H1 (cell line): ENCODE measurements at regions not wholly inside any gene's neighbourhood (a gene's known extent, or its start where the extent isn't known, plus 50 kb on each side); places are given as distances from the start of the nearest gene placed in this dataset.

Experiments
- CTCF ChIA-PET: fragments of 300-600 bp; sonication (Branson Sonifier 250); formaldehyde crosslinking; loops from one replicate; lab custom pipeline; 2021; ENCODE audit not compliant: partially characterized antibody; lab: Charles Lee
- POLR2A ChIA-PET: fragments of 300-600 bp; sonication (Branson Sonifier 250); formaldehyde crosslinking; loops from one replicate; lab custom pipeline; 2021; ENCODE audit warnings: inconsistent platforms; ENCODE audit not compliant: partially characterized antibody; lab: Charles Lee
- DNase-seq, 2 experiments: peaks; one replicate each; pipeline versions ENCODE4 v3.0.0 to v3.0.0-alpha.2; 2010 to 2022; ENCODE audit warnings: low spot score in 2 of 2, low read depth in 1 of 2, mixed read lengths in 1 of 2
- FAIRE-seq: peaks from 2 replicates; lab custom pipeline; 2011; peaks lifted over from hg19 to GRCh38; lab: Jason Lieb, UNC
- H2AFZ ChIP-seq: 2 replicates; pipeline ENCODE4 v1.8.1; 2012; ENCODE audit warnings: low read length, inconsistent platforms
- H2AK5ac ChIP-seq: 2 replicates; pipeline ENCODE4 v1.6.1; 2013; ENCODE audit warnings: low read depth, low read length
- H2BK120ac ChIP-seq: replicated peaks from 2 replicates; pipeline ENCODE3; 2013; ENCODE audit warnings: low read depth, low read length, inconsistent platforms
- H2BK12ac ChIP-seq: 2 replicates; pipeline ENCODE4 v1.6.1; 2013; ENCODE audit warnings: low read depth, low read length
- H2BK15ac ChIP-seq: 2 replicates; pipeline ENCODE4 v1.6.1; 2013; ENCODE audit warnings: low read length
- H2BK20ac ChIP-seq: 2 replicates; pipeline ENCODE4 v1.6.1; 2013; ENCODE audit warnings: low read length
- H2BK5ac ChIP-seq: 2 replicates; pipeline ENCODE4 v1.6.1; 2013; ENCODE audit warnings: low read depth, low read length
- H3K14ac ChIP-seq: 2 replicates; pipeline ENCODE4 v1.6.1; 2013; ENCODE audit warnings: inconsistent platforms; ENCODE audit not compliant: insufficient read length
- H3K18ac ChIP-seq: 2 replicates; pipeline ENCODE4 v1.6.1; 2013; ENCODE audit warnings: low read length; ENCODE audit errors: extremely low read depth
- H3K23ac ChIP-seq: 2 replicates; pipeline ENCODE4 v1.6.1; 2013; ENCODE audit warnings: inconsistent platforms; ENCODE audit not compliant: insufficient read length
- H3K23me2 ChIP-seq: 2 replicates; pipeline ENCODE4 v1.6.1; 2013; ENCODE audit warnings: low read depth, low read length
- H3K27ac ChIP-seq: 2 replicates; pipeline ENCODE4 v1.6.1; 2011; ENCODE audit warnings: low read depth, low read length, inconsistent platforms
- H3K27me3 ChIP-seq, 4 experiments: replicated peaks in 1 of 4; 1 replicate in 1 of 4; 2 replicates in 3 of 4; pipeline versions ENCODE4 v1.6.1 to v1.8.1; 2011 to 2013; ENCODE audit warnings: low read length in 3 of 4, mild to moderate bottlenecking in 3 of 4, inconsistent platforms in 2 of 4, mixed read lengths in 2 of 4, moderate library complexity in 1 of 4; ENCODE audit not compliant: control insufficient read depth in 3 of 4, insufficient read depth in 3 of 4; ENCODE audit errors: extremely low read depth in 1 of 4
- H3K36me3 ChIP-seq, 4 experiments: 2 replicates each; pipeline versions ENCODE4 v1.6.1 to v1.8.1; 2011 to 2013; ENCODE audit warnings: mild to moderate bottlenecking in 4 of 4, low read length in 3 of 4, moderate library complexity in 2 of 4, control low read depth in 1 of 4, inconsistent platforms in 1 of 4; ENCODE audit not compliant: insufficient read depth in 4 of 4, control insufficient read depth in 2 of 4
- H3K4ac ChIP-seq: replicated peaks from 2 replicates; pipeline ENCODE3; 2013; ENCODE audit warnings: low read length, low read depth, mixed read lengths, inconsistent platforms; ENCODE audit not compliant: insufficient read length
- H3K4me1 ChIP-seq, 4 experiments: replicated peaks in 1 of 4; 1 replicate in 1 of 4; 2 replicates in 3 of 4; pipeline versions ENCODE4 v1.6.1 to v1.8.1; 2011 to 2013; ENCODE audit warnings: low read length in 3 of 4, inconsistent platforms in 2 of 4, mixed read lengths in 1 of 4; ENCODE audit not compliant: insufficient read depth in 4 of 4, control insufficient read depth in 3 of 4
- H3K4me2 ChIP-seq, 2 experiments: 2 replicates each; pipeline versions ENCODE4 v1.6.1 to v1.8.1; 2011 to 2013; ENCODE audit warnings: low read depth in 2 of 2, low read length in 2 of 2, control low read depth in 1 of 2, inconsistent platforms in 1 of 2, mild to moderate bottlenecking in 1 of 2; ENCODE audit not compliant: insufficient read depth in 1 of 2
- H3K4me3 ChIP-seq, 4 experiments: fragments of 200-600, 300-600 bp in 1 of 4; sonication (generic), shearing (Covaris generic), sonication (Bioruptor Twin) in 1 of 4; 2 replicates each; pipeline versions ENCODE4 v1.5.1 to v1.8.1; 2011 to 2016; ENCODE audit warnings: low read length in 4 of 4, low read depth in 3 of 4, control low read depth in 2 of 4, inconsistent platforms in 2 of 4, mild to moderate bottlenecking in 2 of 4, mixed read lengths in 1 of 4, moderate library complexity in 1 of 4; ENCODE audit not compliant: insufficient read depth in 2 of 4; ENCODE audit errors: extremely low read depth in 1 of 4
- H3K56ac ChIP-seq: replicated peaks from 2 replicates; pipeline ENCODE3; 2013; ENCODE audit warnings: low read depth, mild to moderate bottlenecking, mixed read lengths, low read length, inconsistent platforms; ENCODE audit not compliant: insufficient read length
- H3K79me1 ChIP-seq: 2 replicates; pipeline ENCODE4 v1.6.1; 2013; ENCODE audit warnings: low read depth, low read length, control low read depth
- H3K79me2 ChIP-seq, 2 experiments: 2 replicates each; pipeline versions ENCODE4 v1.6.1 to v1.8.1; 2012 to 2013; ENCODE audit warnings: low read length in 2 of 2, mild to moderate bottlenecking in 2 of 2, inconsistent platforms in 1 of 2; ENCODE audit not compliant: insufficient read depth in 2 of 2, control insufficient read depth in 1 of 2
- H3K9ac ChIP-seq, 4 experiments: replicated peaks in 1 of 4; 1 replicate in 1 of 4; 2 replicates in 3 of 4; pipeline versions ENCODE4 v1.6.1 to v1.8.1; 2011 to 2013; ENCODE audit warnings: low read depth in 3 of 4, low read length in 3 of 4, control low read depth in 2 of 4, mild to moderate bottlenecking in 2 of 4, moderate library complexity in 2 of 4, inconsistent platforms in 1 of 4; ENCODE audit errors: extremely low read depth in 1 of 4
- H3K9me3 ChIP-seq, 2 experiments: 2 replicates each; pipeline versions ENCODE4 v1.6.1 to v1.8.1; 2012 to 2013; ENCODE audit warnings: mild to moderate bottlenecking in 2 of 2, moderate library complexity in 2 of 2, control low read depth in 1 of 2, inconsistent platforms in 1 of 2, low read depth in 1 of 2, low read length in 1 of 2, mixed read lengths in 1 of 2; ENCODE audit not compliant: insufficient read depth in 2 of 2
- H4K20me1 ChIP-seq, 2 experiments: replicated peaks in 1 of 2; 2 replicates each; pipeline versions ENCODE3 to v1.8.1; 2011 to 2013; ENCODE audit warnings: inconsistent platforms in 2 of 2, low read length in 2 of 2, mild to moderate bottlenecking in 1 of 2; ENCODE audit not compliant: insufficient read depth in 2 of 2, control insufficient read depth in 1 of 2
- H4K5ac ChIP-seq: 2 replicates; pipeline ENCODE4 v1.6.1; 2013; ENCODE audit warnings: low read length, low read depth, mixed read lengths, inconsistent platforms; ENCODE audit not compliant: insufficient read length
- H4K8ac ChIP-seq: 2 replicates; pipeline ENCODE4 v1.8.0; 2013; ENCODE audit warnings: mild to moderate bottlenecking, moderate library complexity, low read length, inconsistent platforms; ENCODE audit not compliant: insufficient read depth; ENCODE audit errors: extremely low read depth
- H4K91ac ChIP-seq: replicated peaks from 2 replicates; pipeline ENCODE3; 2013; ENCODE audit warnings: low read length, mixed read lengths, inconsistent platforms; ENCODE audit not compliant: insufficient read length
- BACH1 ChIP-seq: IDR thresholded peaks from 2 replicates; pipeline ENCODE4 v1.6.1; 2012; ENCODE audit warnings: low read length, improper control_type of control experiment
- BCL11A ChIP-seq, 2 experiments: IDR thresholded peaks; one replicate each; pipeline ENCODE4 v1.6.1; 2011; ENCODE audit warnings: low read depth in 2 of 2, low read length in 2 of 2, mild to moderate bottlenecking in 2 of 2
- BRCA1 ChIP-seq: IDR thresholded peaks from 2 replicates; pipeline ENCODE4 v1.6.1; 2012; ENCODE audit warnings: low read depth, low read length, improper control_type of control experiment
- CHD1 ChIP-seq: IDR thresholded peaks from 2 replicates; pipeline ENCODE4 v1.6.1; 2012; ENCODE audit warnings: low read depth, low read length, improper control_type of control experiment
- KDM4A ChIP-seq: IDR thresholded peaks from one replicate; pipeline ENCODE4 v1.7.1; 2012; ENCODE audit warnings: low read depth, mild to moderate bottlenecking, moderate library complexity, low read length, inconsistent platforms; ENCODE audit not compliant: severe bottlenecking
- NRF1 ChIP-seq: IDR thresholded peaks from 2 replicates; pipeline ENCODE4 v1.6.1; 2011; ENCODE audit warnings: mild to moderate bottlenecking, low read depth, low read length, improper control_type of control experiment
- RXRA ChIP-seq: IDR thresholded peaks from 2 replicates; pipeline ENCODE4 v1.6.1; 2011; ENCODE audit warnings: low read depth, mild to moderate bottlenecking, low read length, moderate library complexity; ENCODE audit not compliant: insufficient read depth
- TAF7 ChIP-seq: optimal IDR thresholded peaks from 2 replicates; pipeline ENCODE3; 2011; ENCODE audit warnings: low read depth, mild to moderate bottlenecking, inconsistent platforms, low read length, moderate library complexity, borderline replicate concordance
- TCF12 ChIP-seq: IDR thresholded peaks from 2 replicates; pipeline ENCODE4 v1.6.1; 2011; ENCODE audit warnings: low read depth, mild to moderate bottlenecking, low read length
- WGBS, 2 experiments: shearing (Covaris generic) in 1 of 2; methylation state at CpG; one replicate each; pipeline versions ENCODE4 v1.1.6 to v1.1.7; 2013 to 2015; ENCODE audit warnings: low lambda C conversion rate in 2 of 2, mixed read lengths in 2 of 2, inconsistent platforms in 1 of 2, low coverage in 1 of 2, missing lambda C conversion rate in 1 of 2; ENCODE audit not compliant: insufficient replicate concordance in 2 of 2, insufficient coverage in 1 of 2, insufficient read length in 1 of 2; ENCODE audit errors: extremely low coverage in 1 of 2, missing lambda C conversion rate in 1 of 2; 5-methylcytosine and 5-hydroxymethylcytosine counted together
- TF ChIP-seq, protein P1 (sequence below): IDR thresholded peaks from 2 replicates; pipeline ENCODE4 v1.6.1; 2011; ENCODE audit warnings: low read length, improper control_type of control experiment
- TF ChIP-seq, protein P2 (sequence below): IDR thresholded peaks from 2 replicates; pipeline ENCODE4 v1.6.1; 2012; ENCODE audit warnings: inconsistent platforms
- TF ChIP-seq, protein P3 (sequence below): IDR thresholded peaks from 2 replicates; pipeline ENCODE4 v1.6.1; 2012; ENCODE audit warnings: low read length, inconsistent platforms

DNA sequence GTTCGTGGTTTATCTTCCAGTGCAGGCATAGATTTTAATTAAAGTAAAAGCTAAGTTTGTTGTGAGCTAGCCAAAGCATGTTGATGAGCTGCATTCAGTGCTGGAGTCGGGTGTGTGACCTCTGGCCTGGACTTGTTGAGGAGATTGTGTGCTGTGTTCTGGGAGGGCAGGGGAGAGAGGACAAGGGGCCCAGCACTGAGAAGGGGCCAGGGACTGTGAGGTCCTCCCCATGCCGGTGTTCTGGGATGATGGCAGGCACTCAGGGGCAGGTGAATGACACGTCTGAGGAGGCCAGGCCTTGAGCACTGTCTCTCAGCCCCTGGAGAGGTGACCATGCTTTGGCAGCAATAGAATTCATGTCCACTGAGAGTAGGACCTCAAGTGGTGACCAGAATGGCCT is 97.9 kb downstream of the FOXF2 start:
- no peaks in the 10 kb centered on the region; a peak in 2 of 7 replicates for H3K4me1 ChIP-seq
- H3K79me2 ChIP-seq = no peaks in the 10 kb centered on the region
- H4K5ac ChIP-seq = no peak overlapping the region
- no peaks in the 10 kb centered on the region for H3K79me1 ChIP-seq
- no peak overlapping the region for H3K14ac ChIP-seq
- H4K20me1 ChIP-seq = no peaks in the 10 kb centered on the region
- ChIA-PET CTCF (interaction anchor here (0.6 to 1.2 kb wide), 4 partner anchors 10 to 51 kb away, joined by 3 to 5 read pairs (median 3); no protein-coding TSS in a partner anchor), POLR2A (no interaction called here)
- no peak overlapping the region for H2BK120ac ChIP-seq
- H3K56ac ChIP-seq = no peak overlapping the region
- H3K4ac ChIP-seq = no peak overlapping the region
- no peak overlapping the region for H4K8ac ChIP-seq
- H4K91ac ChIP-seq = no peak overlapping the region
- FAIRE-seq (no peak), DNase-seq (no peak)
- no peak overlapping the region for H3K18ac ChIP-seq
- no peak overlapping the region for H2BK15ac ChIP-seq
- H3K9ac ChIP-seq = no peak overlapping the region
- H3K23me2 ChIP-seq = no peaks in the 10 kb centered on the region; the same call in 1 of the 2 replicates
- no peaks in the 10 kb centered on the region for H3K36me3 ChIP-seq
- H3K27ac ChIP-seq = no peak overlapping the region
- no peak overlapping the region for H2BK12ac ChIP-seq
- no peak overlapping the region for H2BK5ac ChIP-seq
- no peak overlapping the region for H3K4me3 ChIP-seq
- H3K9me3 ChIP-seq = no peaks in the 10 kb centered on the region
- no peak overlapping the region for H2AFZ ChIP-seq
- H3K23ac ChIP-seq = no peak overlapping the region
- WGBS, 2 experiments = 80% methylated on average over 4 of the region's 4 CpGs; no CpG with 5 or more reads in 1 of the 2 experiments
- H3K27me3 ChIP-seq = no peaks in the 10 kb centered on the region
- no peak overlapping the region for H3K4me2 ChIP-seq
- H2AK5ac ChIP-seq = no peak overlapping the region
- no peak overlapping the region for H2BK20ac ChIP-seq
- TF ChIP-seq, protein P1, sequence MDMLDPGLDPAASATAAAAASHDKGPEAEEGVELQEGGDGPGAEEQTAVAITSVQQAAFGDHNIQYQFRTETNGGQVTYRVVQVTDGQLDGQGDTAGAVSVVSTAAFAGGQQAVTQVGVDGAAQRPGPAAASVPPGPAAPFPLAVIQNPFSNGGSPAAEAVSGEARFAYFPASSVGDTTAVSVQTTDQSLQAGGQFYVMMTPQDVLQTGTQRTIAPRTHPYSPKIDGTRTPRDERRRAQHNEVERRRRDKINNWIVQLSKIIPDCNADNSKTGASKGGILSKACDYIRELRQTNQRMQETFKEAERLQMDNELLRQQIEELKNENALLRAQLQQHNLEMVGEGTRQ = no peak
- no peak for TF ChIP-seq TCF12
- no peak for TF ChIP-seq BCL11A (IDR thresholded peaks at IDR 0.05; ENCODE audit: low read depth in 2 of 2, low read length in 2 of 2)
- no peak for TF ChIP-seq NRF1
- TF ChIP-seq, protein P2, sequence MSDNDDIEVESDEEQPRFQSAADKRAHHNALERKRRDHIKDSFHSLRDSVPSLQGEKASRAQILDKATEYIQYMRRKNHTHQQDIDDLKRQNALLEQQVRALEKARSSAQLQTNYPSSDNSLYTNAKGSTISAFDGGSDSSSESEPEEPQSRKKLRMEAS = no peak
- TF ChIP-seq KDM4A = no peak
- TF ChIP-seq CHD1 = no peak
- TF ChIP-seq, protein P3, sequence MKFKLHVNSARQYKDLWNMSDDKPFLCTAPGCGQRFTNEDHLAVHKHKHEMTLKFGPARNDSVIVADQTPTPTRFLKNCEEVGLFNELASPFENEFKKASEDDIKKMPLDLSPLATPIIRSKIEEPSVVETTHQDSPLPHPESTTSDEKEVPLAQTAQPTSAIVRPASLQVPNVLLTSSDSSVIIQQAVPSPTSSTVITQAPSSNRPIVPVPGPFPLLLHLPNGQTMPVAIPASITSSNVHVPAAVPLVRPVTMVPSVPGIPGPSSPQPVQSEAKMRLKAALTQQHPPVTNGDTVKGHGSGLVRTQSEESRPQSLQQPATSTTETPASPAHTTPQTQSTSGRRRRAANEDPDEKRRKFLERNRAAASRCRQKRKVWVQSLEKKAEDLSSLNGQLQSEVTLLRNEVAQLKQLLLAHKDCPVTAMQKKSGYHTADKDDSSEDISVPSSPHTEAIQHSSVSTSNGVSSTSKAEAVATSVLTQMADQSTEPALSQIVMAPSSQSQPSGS = no peak
- TF ChIP-seq BACH1 = no peak
- TF ChIP-seq BRCA1 = no peak
- no peak for TF ChIP-seq TAF7
- TF ChIP-seq RXRA = no peak
